CD14-positive monocyte (primary cell): ENCODE measurements at regions not wholly inside any gene's neighbourhood (a gene's known extent, or its start where the extent isn't known, plus 50 kb on each side); places are given as distances from the start of the nearest gene placed in this dataset.

Source experiments
- DNase-seq, 3 donors: peaks; one replicate each; pipeline ENCODE4 v3.0.0-alpha.2; 2011 to 2022
- H2AFZ ChIP-seq: 2 replicates; pipeline ENCODE4 v1.6.0; 2012; ENCODE audit warnings: mild to moderate bottlenecking, low read depth, low read length, inconsistent platforms; ENCODE audit not compliant: insufficient read depth, poor library complexity, severe bottlenecking
- H3K27ac ChIP-seq, 2 donors: 1 replicate in 1 of 2; 2 replicates in 1 of 2; pipeline ENCODE4 v1.5.1; 2012 to 2013; ENCODE audit warnings: low read length in 2 of 2, control low read depth in 1 of 2, inconsistent platforms in 1 of 2, low read depth in 1 of 2, mild to moderate bottlenecking in 1 of 2
- H3K27me3 ChIP-seq, 2 donors: one replicate each; pipeline versions ENCODE4 v1.6.0 to v1.6.1; 2011 to 2013; ENCODE audit warnings: low read length in 2 of 2; ENCODE audit not compliant: control insufficient read depth in 2 of 2, insufficient read depth in 2 of 2
- H3K36me3 ChIP-seq, 2 donors: replicated peaks in 1 of 2; 1 replicate in 1 of 2; 2 replicates in 1 of 2; pipeline versions ENCODE4 v1.5.1 to v1.6.1; 2012 to 2013; ENCODE audit warnings: low read length in 2 of 2, control low read depth in 1 of 2, inconsistent platforms in 1 of 2, mild to moderate bottlenecking in 1 of 2; ENCODE audit not compliant: insufficient read depth in 2 of 2, control insufficient read depth in 1 of 2
- H3K4me1 ChIP-seq, 2 donors: 1 replicate in 1 of 2; 2 replicates in 1 of 2; pipeline versions ENCODE4 v1.5.1 to v1.6.1; 2012 to 2013; ENCODE audit warnings: low read length in 2 of 2, control low read depth in 1 of 2, inconsistent platforms in 1 of 2, mild to moderate bottlenecking in 1 of 2, moderate library complexity in 1 of 2; ENCODE audit not compliant: insufficient read depth in 2 of 2, control insufficient read depth in 1 of 2
- H3K4me2 ChIP-seq: replicated peaks from 2 replicates; pipeline ENCODE3; 2012; ENCODE audit warnings: low read length, moderate library complexity, mild to moderate bottlenecking; ENCODE audit not compliant: poor library complexity, severe bottlenecking; ENCODE audit errors: extremely low read depth
- H3K4me3 ChIP-seq, 3 experiments: fragments of 200-600 bp in 1 of 3; sonication (generic) in 1 of 3; replicated peaks in 1 of 3; 1 replicate in 2 of 3; 2 replicates in 1 of 3; pipeline ENCODE4 v1.5.1; 2011 to 2013; ENCODE audit warnings: low read length in 3 of 3, mild to moderate bottlenecking in 3 of 3, control low read depth in 2 of 3, low read depth in 2 of 3, inconsistent platforms in 1 of 3, moderate library complexity in 1 of 3
- H3K79me2 ChIP-seq: 2 replicates; pipeline ENCODE4 v1.6.0; 2012; ENCODE audit warnings: mild to moderate bottlenecking, control low read depth, inconsistent platforms, low read length, moderate library complexity; ENCODE audit not compliant: insufficient read depth
- H3K9ac ChIP-seq: 2 replicates; pipeline ENCODE4 v1.6.0; 2017; ENCODE audit warnings: low read length, mild to moderate bottlenecking; ENCODE audit not compliant: insufficient read depth, poor library complexity, severe bottlenecking
- H3K9me3 ChIP-seq, 2 donors: replicated peaks in 1 of 2; 1 replicate in 1 of 2; 2 replicates in 1 of 2; pipeline versions ENCODE4 v1.5.1 to v1.6.1; 2012 to 2013; ENCODE audit warnings: low read length in 2 of 2, control low read depth in 1 of 2; ENCODE audit not compliant: control insufficient read depth in 1 of 2, insufficient read depth in 1 of 2
- H4K20me1 ChIP-seq: 2 replicates; pipeline ENCODE4 v1.6.0; 2012; ENCODE audit warnings: mild to moderate bottlenecking, low read length, control low read depth, moderate library complexity; ENCODE audit not compliant: insufficient read depth
- H3K27ac Mint-ChIP-seq, 7 donors: one replicate each; pipeline ENCODE4 v1.8.0; 2020; ENCODE audit warnings: mild to moderate bottlenecking in 7 of 7, mixed read lengths in 7 of 7, moderate library complexity in 6 of 7, inconsistent platforms in 2 of 7
- H3K27me3 Mint-ChIP-seq, 3 donors: one replicate each; pipeline ENCODE4 v1.8.0; 2021 to 2022; ENCODE audit warnings: low read depth in 3 of 3, mild to moderate bottlenecking in 3 of 3, mixed read lengths in 3 of 3, moderate library complexity in 3 of 3, inconsistent platforms in 1 of 3
- H3K36me3 Mint-ChIP-seq, 2 donors: one replicate each; pipeline ENCODE4 v1.8.0; 2020; ENCODE audit warnings: mixed read lengths in 2 of 2, inconsistent platforms in 1 of 2, mild to moderate bottlenecking in 1 of 2
- H3K4me1 Mint-ChIP-seq: one replicate; pipeline ENCODE4 v1.8.0; 2020; ENCODE audit warnings: mild to moderate bottlenecking, mixed read lengths
- H3K4me3 Mint-ChIP-seq, 2 donors: one replicate each; pipeline ENCODE4 v1.8.0; 2020; ENCODE audit warnings: mild to moderate bottlenecking in 2 of 2, mixed read lengths in 2 of 2, moderate library complexity in 1 of 2
- H3K9me3 Mint-ChIP-seq, 7 donors: one replicate each; pipeline ENCODE4 v1.8.0; 2020 to 2022; ENCODE audit warnings: mixed read lengths in 7 of 7, mild to moderate bottlenecking in 6 of 7, moderate library complexity in 6 of 7, inconsistent platforms in 2 of 7
- CTCF ChIP-seq: fragments of 200-600 bp; IDR thresholded peaks from one replicate; pipeline ENCODE4 v1.8.0; 2022; ENCODE audit warnings: antibody characterized with exemption, mild to moderate bottlenecking
- WGBS: methylation state at CpG from one replicate; pipeline ENCODE4 v1.1.5; 2013; ENCODE audit warnings: missing lambda C conversion rate; ENCODE audit not compliant: insufficient coverage; 5-methylcytosine and 5-hydroxymethylcytosine counted together
- intact Hi-C, 2 donors: fragments of 100-400 bp; cut with micrococcal nuclease; formaldehyde crosslinking; loops; one replicate each; pipeline versions ENCODE4 v1.15.0 to v1.15.1; 2023

GRCh38 chr7:11243739-11244138, 270.1 kb downstream of the PHF14 start:
- Mint-ChIP-seq H3K4me3 (no peak overlapping the region), H3K4me1 (no peaks in the 10 kb centered on the region), H3K27ac (no peak overlapping the region), H3K9me3 (peaks cover 0 to 7% (median 4%) of the 10 kb centered on the region in 7 donors), H3K36me3 (no peaks in the 10 kb centered on the region), H3K27me3 (no peaks in the 10 kb centered on the region)
- Histone ChIP-seq H4K20me1 (no peaks in the 10 kb centered on the region), H3K36me3 (no peaks in the 10 kb centered on the region), H3K9ac (no peak overlapping the region), H3K9me3 (no peaks in the 10 kb centered on the region), H3K4me3 (no peak overlapping the region), H2AFZ (no peak overlapping the region), H3K27ac (no peak overlapping the region), H3K79me2 (no peaks in the 10 kb centered on the region), H3K4me1 (no peaks in the 10 kb centered on the region), H3K4me2 (no peak overlapping the region), H3K27me3 (no peaks in the 10 kb centered on the region)
- no peak for DNase-seq
- no peak for TF ChIP-seq CTCF
- intact Hi-C loops: no loop called here
- WGBS: no CpG with 5 or more reads among the region's 3 CpGs

- Mint-ChIP-seq H3K27ac (no peak overlapping the region), H3K4me3 (no peak overlapping the region), H3K36me3 (no peaks in the 10 kb centered on the region), H3K9me3 (peaks cover 0 to 7% (median 4%) of the 10 kb centered on the region in 7 donors), H3K4me1 (no peaks in the 10 kb centered on the region), H3K27me3 (no peaks in the 10 kb centered on the region)
- Histone ChIP-seq H3K36me3 (no peaks in the 10 kb centered on the region), H3K4me3 (no peak overlapping the region), H3K79me2 (no peaks in the 10 kb centered on the region), H2AFZ (no peak overlapping the region), H3K4me2 (no peak overlapping the region), H3K27ac (no peak overlapping the region), H4K20me1 (no peaks in the 10 kb centered on the region), H3K9me3 (no peaks in the 10 kb centered on the region), H3K9ac (no peak overlapping the region), H3K27me3 (no peaks in the 10 kb centered on the region), H3K4me1 (no peaks in the 10 kb centered on the region)
- no peak for TF ChIP-seq CTCF
- WGBS: 100% methylated on average over 1 of the region's 3 CpGs
- intact Hi-C loops: no loop called here
- DNase-seq: no peak
Measured at GRCh38 chr7:11244149-11244548, 270.5 kb downstream of the PHF14 start.
